NCI-H1930 (cell line): ENCODE measurements at regions not wholly inside any gene's neighbourhood (a gene's known extent, or its start where the extent isn't known, plus 50 kb on each side); places are given as distances from the start of the nearest gene placed in this dataset.
"Not testable (repeated sequence)": the region's sequence is repeated elsewhere in the genome, so short reads cannot be mapped to it uniquely, and the experiment has no call there.

Experiments
- DNase-seq, 2 experiments: peaks; one replicate each; lab custom pipeline; 2025; lab: John Stamatoyannopoulos, UW

DNA sequence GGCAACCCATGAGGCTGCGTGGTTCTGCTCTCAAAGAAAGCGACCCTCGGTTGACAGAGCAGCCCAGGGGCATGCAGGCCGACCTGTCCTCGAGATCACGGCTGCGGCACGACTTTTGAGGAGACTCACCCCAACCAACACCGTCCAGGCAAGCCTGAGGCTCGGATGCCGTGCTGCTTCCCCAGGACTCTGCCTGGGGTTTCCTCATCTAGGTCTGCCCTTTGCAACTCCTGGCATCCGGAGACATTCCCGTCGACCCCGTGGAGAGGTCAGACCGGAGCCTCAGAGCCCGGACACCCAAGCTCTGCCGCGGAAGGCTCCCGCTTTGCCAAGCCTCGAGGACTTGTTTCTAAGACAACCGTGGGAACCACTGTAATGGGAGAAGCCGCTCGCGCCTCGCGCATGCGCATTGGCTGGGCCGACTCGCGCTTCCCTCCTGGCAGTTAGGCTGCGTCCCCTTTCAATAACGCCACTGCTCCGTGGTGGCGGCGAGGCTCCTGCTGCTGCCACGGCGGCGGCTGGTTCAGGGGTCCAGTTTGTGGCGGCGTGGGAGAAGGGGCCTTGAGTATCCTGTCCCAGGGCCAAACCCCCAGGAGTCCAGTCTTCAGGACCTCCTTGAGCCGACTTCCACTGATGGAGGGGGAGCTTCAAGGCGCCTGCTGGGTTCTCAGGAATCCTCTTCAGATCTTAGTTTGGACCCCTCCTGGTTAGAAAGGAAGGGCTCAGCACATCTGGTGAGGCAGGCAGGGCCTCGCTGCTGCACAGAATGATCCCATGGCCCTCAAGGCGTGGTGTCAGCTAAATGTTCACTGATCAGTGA, 101.7 kb upstream of the ZNF337 start:
- not testable (repeated sequence) for DNase-seq

DNA sequence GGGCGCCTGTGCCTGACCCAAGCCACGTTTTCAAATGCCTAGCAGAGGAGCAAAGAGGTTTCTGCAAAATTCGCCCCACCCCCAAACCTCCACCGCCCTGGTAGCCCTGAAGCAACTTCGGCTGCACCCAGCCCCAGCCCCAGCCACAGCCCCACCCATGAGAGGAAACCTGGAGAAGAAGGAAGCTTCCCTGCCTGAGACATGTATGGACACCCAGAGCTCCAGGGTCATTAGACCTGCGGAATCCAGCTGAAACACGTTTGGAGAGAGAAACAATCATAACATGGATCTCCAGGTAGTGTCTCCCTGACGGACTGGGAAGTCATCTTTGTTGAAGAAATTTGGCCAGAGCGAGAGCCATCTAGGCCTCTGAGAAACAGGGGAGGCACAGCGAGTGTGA, 100.4 kb upstream of the ZNF337 start:
- DNase-seq: not testable (repeated sequence)

DNA sequence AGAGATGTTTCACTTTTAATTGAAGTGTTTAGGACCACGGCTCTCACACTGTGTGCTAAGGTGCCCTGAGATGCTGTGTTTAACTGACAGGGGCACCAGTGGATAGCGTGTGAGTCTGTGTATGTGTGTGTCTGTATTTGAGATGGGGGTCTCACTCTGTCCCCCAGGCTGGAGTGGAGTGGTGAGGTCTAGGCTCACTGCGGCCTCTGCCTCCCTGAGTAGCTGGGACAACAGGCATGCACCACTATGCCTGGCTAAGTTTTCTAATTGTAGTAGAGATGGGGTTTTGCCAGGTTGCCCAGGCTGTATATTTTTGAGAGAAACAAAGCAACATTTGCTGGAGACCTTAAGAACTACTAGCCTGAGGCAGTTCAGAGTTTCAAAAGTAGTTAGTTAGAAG, 80.6 kb upstream of the ZNF337 start:
- DNase-seq: not testable (repeated sequence)

DNA sequence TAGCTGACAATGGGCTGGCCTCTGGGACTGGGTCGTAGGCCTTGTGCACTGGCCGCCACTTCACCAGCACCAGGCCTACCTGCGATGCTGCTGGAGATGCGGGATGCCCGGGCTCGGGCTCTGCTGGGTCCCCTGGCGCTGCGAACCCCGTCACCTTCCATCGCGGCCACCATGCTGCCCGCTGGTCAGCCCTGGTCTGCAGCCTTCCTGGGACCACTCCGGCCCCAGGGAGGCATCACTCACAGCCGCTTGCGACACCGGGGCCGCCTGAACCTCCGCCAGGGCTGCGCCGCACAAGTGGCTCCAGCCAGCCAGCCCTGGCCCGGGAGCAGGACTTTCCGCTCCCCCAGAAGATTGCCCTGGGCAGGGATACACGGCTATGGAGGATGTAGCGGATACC, 78.1 kb upstream of the ZNF337 start:
- not testable (repeated sequence) for DNase-seq

DNA sequence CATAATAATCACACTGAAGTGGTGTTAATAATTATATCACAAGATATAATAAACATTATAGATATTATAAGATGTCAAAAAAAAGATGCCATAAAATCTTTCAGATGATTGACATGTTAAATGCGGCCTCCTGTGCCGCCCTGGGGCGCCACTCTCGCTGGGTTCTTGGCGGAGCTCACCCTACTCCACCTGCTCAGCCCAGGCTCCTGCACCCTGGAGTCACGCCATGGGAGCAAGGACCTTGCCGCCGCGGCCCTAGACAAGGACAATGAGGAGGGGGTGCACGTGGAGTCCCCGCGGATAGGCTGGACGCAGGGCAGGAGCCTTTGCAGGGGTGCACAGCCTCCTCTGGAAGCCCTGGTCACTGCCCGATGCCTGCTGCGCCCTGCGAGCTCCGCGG, 77.5 kb upstream of the ZNF337 start:
- DNase-seq: not testable (repeated sequence)

DNA sequence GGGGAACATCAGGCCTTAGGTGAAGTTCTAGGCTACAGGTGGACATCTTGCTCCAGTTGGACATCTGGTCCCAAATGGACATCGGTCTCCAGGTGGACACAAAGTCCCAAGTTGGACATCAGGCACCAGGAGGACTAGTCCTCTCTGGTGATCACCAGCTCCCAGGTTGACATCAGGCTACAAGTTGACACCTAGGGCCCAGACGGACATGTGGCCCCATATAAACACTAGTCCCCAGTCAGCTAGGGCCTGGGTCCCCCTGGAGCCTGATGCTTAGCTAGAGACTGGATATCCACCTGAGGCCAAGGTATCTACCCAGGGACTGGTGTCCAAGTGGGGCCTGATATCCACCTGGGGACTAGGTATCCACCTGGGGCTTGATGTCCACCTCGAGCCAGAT, 75.8 kb upstream of the ZNF337 start:
- not testable (repeated sequence) for DNase-seq

DNA sequence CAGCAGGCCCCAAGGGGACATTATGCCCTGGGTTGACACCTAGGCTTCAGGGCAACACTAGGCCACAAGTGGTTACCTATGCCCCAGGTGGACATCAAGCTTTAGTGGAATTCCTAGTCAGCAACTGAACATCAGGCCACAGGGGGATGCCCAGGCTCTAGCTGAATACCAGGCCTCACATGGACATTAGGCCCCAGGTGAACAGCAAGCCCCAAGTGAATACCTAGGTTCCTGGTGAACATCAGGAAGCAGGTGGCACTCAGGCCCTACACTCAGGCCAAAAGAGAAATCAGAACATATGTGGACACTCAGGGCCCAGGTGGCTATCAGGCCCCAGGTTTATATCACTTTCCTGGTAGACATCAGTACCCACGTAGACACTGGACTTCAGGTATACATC, 75.2 kb upstream of the ZNF337 start:
- DNase-seq: not testable (repeated sequence)

DNA sequence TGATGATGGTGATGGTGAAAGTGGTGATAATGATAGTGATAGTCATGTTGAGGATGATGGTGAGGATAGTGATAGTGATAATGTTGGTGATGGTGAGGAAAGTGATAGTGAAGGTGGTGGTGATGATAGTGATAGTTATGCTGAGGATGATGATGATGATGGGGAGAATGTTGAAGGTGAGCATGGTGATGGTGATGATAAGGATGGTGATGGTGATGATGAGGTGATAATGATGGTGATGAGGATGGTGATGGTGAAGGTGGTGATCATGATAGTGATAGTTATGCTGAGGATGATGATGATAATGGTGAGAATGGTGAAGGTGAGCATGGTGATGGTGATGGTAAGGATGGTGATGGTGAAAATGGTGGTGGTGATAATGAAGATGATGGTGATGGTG, 64.9 kb upstream of the ZNF337 start:
- no peak for DNase-seq

DNA sequence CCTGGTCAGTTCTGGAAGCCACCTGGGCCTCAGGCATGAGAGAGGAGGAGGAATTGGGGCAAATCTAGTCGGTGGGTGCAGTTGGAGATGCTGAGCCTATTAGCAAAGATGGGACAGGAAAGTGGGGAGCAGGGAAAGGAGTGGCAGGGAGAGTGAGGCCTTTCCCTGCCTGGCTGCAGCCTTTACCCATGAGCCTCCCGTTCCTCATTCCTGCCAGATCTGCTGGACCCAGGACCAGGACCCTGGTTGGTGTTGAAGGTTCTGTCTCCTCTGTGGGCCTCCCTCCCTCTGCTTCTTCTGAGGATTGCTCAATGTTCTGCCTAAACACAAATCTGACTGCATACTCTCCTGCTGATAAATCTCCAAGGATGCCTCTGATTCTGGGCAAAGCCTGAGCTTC, 64.4 kb upstream of the ZNF337 start:
- not testable (repeated sequence) for DNase-seq

DNA sequence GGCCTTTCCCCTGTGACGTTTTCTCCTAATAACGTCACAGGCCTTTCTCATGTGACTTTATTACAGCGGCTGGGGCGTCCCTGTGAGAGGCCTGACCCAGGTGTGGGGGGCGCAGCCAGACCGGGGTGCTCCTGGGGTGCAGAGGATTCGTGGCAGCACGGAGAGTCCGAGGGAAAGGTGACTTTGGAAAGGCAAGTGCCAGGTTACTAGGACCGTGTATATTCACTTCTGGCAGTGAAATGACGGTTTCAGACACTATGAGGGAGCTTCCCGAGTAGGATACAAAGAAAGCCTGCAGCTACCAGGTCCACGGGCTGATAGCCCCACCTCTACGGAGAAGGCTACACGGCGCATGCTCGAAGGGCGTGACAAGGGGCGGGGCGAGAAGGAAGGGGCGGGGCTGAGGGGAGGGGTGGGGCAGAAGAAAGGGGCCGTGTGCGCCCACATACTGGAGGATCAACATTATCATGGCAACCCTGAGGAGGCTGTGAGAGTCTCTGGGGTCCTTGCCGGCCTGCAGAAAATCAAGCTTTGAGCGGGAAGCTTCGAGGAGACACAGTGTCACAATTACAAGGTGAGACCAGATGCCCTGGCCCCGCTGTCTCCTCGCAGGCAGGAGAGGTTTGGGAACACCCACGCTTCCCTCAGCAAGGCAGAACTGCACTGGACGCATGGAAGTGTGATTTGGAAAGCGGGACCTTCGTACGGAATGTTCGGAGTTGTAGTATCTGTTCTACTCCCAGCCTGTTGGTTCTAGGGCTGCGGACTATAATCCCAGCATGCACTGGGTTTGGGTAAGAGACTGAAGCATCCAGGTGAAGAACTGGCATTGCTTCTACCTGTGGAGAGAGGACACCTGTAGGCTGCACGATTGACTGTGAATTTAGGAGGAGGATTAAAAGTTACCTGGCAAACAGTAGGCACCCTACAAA, 54.4 kb upstream of the ZNF337 start:
- no peak for DNase-seq

DNA sequence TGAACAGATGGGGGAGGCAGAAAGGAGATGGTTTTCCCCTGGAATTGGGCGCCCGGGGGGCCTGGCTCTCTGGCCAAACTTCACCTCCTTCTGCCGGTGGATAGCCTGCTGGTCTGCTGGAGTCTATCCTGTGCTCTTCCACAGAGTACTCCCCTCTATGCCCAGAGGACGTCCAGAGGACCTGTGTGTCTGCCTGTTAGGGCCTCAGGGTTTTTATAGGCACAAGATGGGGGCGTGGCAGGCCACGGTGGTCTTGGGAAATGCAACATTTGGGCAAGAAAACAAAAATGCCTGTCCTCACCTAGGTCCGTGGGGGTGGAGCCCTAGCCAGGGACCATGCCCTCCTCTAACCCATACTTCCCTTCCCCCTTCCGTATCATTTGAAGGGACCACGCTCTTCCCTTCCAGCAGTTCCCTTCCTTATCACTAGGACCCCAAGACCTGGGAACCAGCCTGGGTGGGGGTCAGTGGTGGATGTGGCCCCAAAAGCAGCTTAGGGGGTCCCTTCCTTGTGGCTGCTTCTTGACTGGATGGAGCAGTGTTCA, 53.6 kb upstream of the ZNF337 start:
- DNase-seq: no peak

DNA sequence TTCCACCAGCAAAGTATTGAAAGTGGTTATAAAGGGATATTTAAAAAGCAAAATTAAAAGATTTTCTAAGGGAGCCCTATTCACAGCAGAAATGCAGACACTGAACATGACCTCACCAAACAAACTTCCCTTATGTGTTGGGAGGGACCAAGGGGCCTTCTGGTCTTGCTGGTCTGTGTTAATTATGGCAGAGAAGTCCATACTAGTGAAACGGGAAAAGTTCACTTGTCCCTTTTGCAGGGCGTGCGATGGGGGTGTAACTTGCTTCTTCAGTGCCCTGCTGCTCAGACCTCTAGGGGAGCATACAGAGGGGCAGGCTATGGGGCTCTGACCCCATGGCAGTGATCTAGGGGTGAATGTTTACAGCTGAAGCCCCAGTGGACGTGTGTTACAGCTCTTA, 53.0 kb upstream of the ZNF337 start:
- no peak for DNase-seq
